GM19372 (cell line): ENCODE measurements at regions not wholly inside any gene's neighbourhood (a gene's known extent, or its start where the extent isn't known, plus 50 kb on each side); places are given as distances from the start of the nearest gene placed in this dataset.
"Not testable (repeated sequence)": the region's sequence is repeated elsewhere in the genome, so short reads cannot be mapped to it uniquely, and the experiment has no call there.

ENCODE experiments used
- ATAC-seq: cut with Tn5 transposase; IDR thresholded peaks from one replicate; pipeline ENCODE4 v1.9.1; 2021; ENCODE audit warnings: mild to moderate bottlenecking, low read depth, moderate library complexity; ENCODE audit not compliant: unreplicated experiment

- no peak for ATAC-seq
Measured at GRCh38 chr7:120079704-120080103, 193.3 kb upstream of the KCND2 start.

DNA sequence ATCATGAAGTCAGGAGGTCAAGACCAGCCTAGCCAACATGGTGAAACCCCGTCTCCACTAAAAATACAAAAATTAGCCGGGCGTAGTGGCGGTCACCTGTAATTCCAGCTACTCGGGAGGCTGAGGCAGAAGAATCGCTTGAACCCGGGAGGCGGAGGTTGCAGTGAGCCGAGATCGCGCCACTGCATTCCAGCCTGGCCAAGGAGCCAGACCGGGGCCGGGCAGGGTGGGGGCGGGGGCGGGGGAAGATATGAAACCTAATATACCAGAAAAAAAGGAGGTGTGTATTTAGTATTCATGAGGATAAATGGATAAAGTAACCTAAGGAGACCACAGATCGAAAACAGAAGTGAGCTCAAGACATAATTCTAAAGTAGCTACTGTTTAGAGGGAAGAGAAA, 186.5 kb upstream of the KCND2 start:
- not testable (repeated sequence) for ATAC-seq

GRCh38 chr7:120089968-120090367, 183.0 kb upstream of the KCND2 start:
- ATAC-seq = no peak

DNA sequence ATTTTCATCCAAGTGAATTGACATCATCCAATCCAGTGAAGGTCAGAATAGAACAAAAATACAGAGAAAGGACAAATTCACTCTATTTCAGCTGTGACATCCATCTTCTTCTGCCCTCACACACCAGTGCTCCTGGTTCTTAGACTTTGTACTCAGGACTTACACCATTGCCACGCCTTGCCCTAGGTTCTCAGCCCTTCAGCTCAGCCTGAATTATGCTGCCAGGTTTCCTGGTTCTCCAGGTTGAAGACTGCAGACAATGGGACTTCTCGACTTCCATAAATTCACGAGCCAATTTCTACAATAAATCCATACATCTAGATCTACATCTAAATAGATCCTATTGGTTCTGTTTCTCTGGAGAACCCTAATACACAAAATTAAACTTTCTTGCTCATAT, 181.2 kb upstream of the KCND2 start:
- no peak for ATAC-seq

DNA sequence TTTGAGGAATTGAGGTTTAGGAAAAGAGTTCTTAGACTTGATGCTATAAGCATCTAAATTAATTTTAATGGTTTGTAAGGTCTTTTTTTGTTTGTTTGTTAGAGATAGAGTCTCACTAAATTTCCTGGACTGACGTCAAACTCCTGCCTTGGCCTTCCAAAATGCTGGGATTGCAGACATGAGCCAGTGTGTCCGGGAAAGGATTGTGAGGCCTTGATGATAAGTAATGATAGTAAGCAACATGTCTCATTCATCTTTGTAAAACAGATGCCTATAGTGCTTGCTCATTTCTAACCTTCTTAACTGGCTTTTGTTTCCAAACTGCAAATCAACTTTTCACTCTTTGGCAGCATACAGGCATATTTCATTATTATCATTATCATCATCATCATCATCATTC, 176.0 kb upstream of the KCND2 start:
- ATAC-seq = no peak

GRCh38 chr7:120097774-120098173, 175.2 kb upstream of the KCND2 start:
- no peak for ATAC-seq

GRCh38 chr7:120108376-120108775, 164.6 kb upstream of the KCND2 start:
- no peak for ATAC-seq

DNA sequence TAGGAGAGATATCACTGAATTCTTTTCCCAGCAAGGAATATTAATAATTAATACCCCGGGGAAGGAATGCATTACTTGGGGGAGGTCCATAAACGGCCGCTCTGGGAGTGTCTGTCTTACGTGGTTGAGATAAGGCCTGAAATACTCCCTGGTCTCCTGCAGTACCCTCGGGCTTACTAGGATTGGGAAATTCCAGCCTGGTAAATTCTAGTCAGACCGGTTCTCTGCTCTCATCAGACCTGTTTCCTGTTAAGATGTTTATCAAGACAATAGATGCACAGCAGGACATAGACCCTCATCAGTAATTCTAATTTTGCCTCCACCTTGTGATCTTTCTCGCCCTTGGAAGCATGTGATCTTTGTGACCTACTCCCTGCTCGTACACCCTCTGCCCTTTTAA, 162.8 kb upstream of the KCND2 start:
- no peak for ATAC-seq

GRCh38 chr7:120114626-120115025, 158.3 kb upstream of the KCND2 start:
- no peak for ATAC-seq

DNA sequence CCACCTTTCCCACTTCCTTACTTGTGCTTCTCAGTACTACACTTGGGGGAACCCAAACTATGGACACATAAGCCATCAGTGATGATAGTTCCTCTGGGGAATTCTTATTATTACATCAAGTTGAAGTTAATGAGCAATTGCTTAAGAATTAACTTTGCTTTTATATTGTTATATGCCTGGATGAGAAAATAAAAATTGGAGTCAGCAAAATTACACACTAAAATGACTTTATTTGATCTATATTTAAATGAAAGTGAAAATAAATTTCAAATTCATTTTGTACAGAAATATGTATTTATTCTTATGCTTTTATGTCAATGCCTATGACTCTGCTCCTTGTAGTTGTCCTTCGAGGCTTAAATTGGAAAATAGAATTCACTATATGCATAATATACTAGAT, 149.4 kb upstream of the KCND2 start:
- no peak for ATAC-seq

DNA sequence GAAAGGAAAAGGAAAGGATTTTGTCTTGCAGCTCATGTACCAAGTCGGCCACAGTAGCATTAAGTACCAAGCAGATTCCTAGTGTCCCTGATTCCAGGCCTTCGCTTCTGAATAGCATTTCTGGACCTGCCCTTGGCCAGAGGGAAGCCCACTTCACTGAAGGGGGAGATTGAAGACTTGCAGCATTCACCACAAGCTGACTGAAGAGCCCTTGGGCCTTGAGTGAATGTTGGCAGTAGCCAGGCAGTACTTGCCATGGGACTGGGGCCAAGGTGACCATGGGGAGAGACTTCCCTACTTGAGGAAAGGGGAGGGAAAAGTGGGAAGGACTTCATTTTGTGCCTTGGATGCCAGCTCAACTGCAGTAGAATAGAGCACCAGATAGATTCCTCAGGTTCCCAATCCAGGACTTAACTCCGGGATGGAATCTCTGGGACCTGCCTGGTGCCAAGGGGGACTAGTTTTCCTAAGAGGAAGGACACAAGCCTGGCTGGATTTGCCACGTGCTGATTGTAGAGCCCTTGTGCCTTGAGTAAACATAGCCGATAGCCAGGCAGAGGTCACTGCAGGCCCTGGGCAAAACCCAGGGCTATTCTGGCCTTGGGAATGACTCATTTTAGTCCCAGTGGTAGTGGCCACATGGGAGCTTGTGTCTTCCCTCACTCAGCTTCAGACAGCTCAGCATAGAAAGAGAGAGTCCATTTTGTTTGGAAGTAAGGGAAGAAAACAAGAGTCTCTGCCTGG, 141.7 kb upstream of the KCND2 start:
- no peak for ATAC-seq

DNA sequence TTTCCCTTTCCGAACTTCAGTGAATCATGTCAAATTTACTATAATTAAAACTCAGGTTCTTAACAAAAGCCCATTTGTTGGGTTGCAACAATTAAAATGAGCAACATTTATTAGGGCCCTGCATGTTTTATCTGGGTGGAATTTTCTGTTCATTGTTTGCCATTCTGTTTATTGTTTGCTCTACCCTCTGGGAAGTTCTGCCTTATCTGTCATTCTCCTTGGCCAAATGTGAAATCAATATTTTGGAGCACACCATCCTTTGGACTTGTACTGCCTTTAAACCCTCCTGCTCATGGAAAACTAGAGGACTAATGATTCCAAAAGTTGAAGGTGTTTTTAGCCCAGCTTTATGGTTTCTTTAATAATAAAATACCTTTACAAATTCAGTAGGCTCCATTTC, 134.5 kb upstream of the KCND2 start:
- ATAC-seq = no peak

- no peak for ATAC-seq
Measured at GRCh38 chr7:120156476-120156875, 116.5 kb upstream of the KCND2 start.

DNA sequence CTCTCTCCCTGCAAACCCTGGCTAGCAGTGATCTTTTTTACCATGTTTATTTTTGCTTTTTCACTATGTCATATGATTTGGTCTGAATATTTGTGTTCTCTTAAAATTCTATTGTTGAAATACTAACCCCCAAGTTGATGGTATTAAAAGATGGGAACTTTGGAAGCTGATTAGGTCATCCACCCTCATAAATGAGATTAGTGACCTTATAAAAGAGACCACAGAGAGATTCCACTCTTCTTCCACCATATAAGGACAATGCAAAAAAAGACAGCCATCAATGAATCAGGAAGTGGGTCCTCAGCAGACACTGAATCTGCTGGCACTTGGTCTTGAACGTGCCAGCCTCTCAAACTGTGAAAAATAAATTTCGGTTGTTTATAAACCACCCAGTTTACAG, 112.8 kb upstream of the KCND2 start:
- no peak for ATAC-seq

GRCh38 chr7:120163449-120163848, 109.5 kb upstream of the KCND2 start:
- ATAC-seq = no peak

DNA sequence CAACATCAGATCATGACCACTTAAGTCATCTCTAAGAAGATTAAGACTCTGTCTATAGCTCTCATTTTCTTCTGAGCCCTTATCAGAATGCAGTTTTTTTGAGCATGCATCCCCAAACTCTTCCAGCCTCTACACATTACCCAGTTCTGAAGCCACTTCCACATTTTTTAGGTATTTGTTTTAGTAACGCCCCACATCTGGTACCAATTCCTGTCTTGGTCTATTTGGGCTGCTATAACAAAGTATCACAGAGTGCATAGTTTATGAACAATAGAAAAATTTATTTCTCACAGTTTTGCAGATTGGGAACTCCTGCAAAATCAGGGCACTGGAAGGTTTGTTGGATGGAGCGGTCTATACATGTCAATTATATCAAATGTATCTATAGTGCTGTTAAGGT, 107.7 kb upstream of the KCND2 start:
- no peak for ATAC-seq

GRCh38 chr7:120168066-120168465, 104.9 kb upstream of the KCND2 start:
- no peak for ATAC-seq

- no peak for ATAC-seq
Measured at GRCh38 chr7:120169996-120170783, 102.8 kb upstream of the KCND2 start.

- ATAC-seq = no peak
Measured at GRCh38 chr7:120170834-120171233, 102.1 kb upstream of the KCND2 start.

- no peak for ATAC-seq
Measured at GRCh38 chr7:120171406-120171805, 101.6 kb upstream of the KCND2 start.

- ATAC-seq = no peak
Measured at GRCh38 chr7:120180221-120180620, 92.8 kb upstream of the KCND2 start.

DNA sequence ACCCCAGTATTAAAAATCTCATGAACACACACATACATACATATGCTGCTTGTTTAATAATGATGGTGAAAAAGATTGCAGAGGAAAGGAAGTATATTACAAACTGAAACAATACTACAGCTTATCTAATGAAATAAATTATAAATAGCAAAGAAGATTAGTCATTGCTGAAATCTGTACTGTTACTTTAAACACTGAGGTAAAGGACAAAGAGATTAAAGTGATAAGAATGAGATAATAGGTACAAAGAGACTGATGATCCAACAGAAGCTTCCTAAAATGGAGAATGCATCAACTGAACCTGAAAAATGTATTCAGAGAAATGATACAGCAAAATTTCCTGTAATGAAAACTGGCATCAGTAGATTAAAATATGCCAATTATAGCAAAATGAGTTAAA, 91.5 kb upstream of the KCND2 start:
- ATAC-seq = no peak
